Activated T-helper 2 cell treated with anti-CD3 and anti-CD28 coated beads, Interferon-gamma antibody, Interleukin-2, Interleukin-4, amounts not matched to agents 10 μg/mL and 5 μg/mL and 100 μg/mL, durations not matched to agents 14 hours and 24 hours and 36 hours (primary cell): ENCODE measurements at regions not wholly inside any gene's neighbourhood (a gene's known extent, or its start where the extent isn't known, plus 50 kb on each side); places are given as distances from the start of the nearest gene placed in this dataset.
"Not testable (repeated sequence)": the region's sequence is repeated elsewhere in the genome, so short reads cannot be mapped to it uniquely, and the experiment has no call there.

Experiments
- DNase-seq: peaks from one replicate; pipeline ENCODE4 v3.0.0; 2021; ENCODE audit warnings: low spot score
- H3K27ac Mint-ChIP-seq: one replicate; pipeline ENCODE4 v1.8.0; 2021; ENCODE audit warnings: mixed read lengths
- H3K27me3 Mint-ChIP-seq: one replicate; pipeline ENCODE4 v1.8.0; 2021; ENCODE audit warnings: low read depth, mixed read lengths
- H3K36me3 Mint-ChIP-seq: one replicate; pipeline ENCODE4 v1.8.0; 2021; ENCODE audit warnings: low read depth, mixed read lengths
- H3K4me1 Mint-ChIP-seq: one replicate; pipeline ENCODE4 v1.8.0; 2021; ENCODE audit warnings: low read depth, mixed read lengths
- H3K4me3 Mint-ChIP-seq: one replicate; pipeline ENCODE4 v1.8.0; 2021; ENCODE audit warnings: low read depth, mild to moderate bottlenecking, moderate library complexity, mixed read lengths
- H3K9me3 Mint-ChIP-seq: one replicate; pipeline ENCODE4 v1.8.0; 2021; ENCODE audit warnings: mixed read lengths
- intact Hi-C: fragments of 100-400 bp; cut with micrococcal nuclease; formaldehyde crosslinking; loops from one replicate; pipeline ENCODE4 v1.15.1; 2023

GRCh38 chr9:81079055-81079454 lies 610.3 kb downstream of the TLE1 start:
- no peak for DNase-seq
- H3K4me1 Mint-ChIP-seq, result no peaks in the 10 kb centered on the region
- no peak overlapping the region for H3K4me3 Mint-ChIP-seq
- H3K27me3 Mint-ChIP-seq, result no peaks in the 10 kb centered on the region
- H3K27ac Mint-ChIP-seq, result no peak overlapping the region
- no peaks in the 10 kb centered on the region for H3K36me3 Mint-ChIP-seq
- intact Hi-C loops, result no loop called here
- peaks cover 12% of the 10 kb centered on the region for H3K9me3 Mint-ChIP-seq

DNA sequence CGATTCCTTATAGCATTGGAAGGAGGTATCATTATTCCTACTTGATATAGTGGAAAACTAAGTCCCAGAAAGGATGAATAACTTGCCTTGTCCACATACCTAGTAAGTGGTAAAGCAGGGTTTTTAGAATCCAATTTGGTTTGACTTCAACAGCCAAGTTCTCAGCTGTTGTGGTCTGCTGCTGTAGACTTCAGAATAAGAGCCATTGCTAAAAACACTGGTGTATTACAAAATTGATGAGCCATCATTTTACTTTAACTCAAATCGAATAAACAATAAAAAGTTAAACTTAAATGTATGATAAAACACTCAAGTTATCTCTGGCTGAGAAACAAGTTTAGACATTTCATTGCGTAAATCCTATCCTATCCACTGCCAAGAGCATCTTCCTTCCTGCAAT lies 610.8 kb downstream of the TLE1 start:
- Mint-ChIP-seq H3K36me3 (no peaks in the 10 kb centered on the region), H3K4me3 (no peak overlapping the region), H3K4me1 (no peaks in the 10 kb centered on the region)

DNA sequence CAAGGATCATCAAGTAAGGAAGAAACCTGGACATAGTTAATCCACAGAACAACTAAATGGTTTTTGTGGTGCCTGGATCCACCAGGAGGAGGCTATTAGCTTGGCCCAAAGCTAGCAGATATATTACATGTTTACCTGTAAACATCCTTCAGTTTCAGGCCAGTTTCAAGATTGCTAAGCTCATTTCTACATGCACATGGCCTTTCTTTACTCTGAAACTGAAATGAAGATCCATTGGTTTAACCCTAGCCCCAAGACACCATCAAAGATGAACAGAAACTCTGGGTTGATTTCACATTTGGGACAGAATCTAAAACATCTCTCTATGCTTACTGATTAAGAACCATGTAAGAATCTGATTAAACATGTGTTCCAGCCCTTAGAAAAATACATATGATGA lies 611.8 kb downstream of the TLE1 start:
- DNase-seq, result no peak
- Mint-ChIP-seq H3K4me3 (no peak overlapping the region), H3K36me3 (no peaks in the 10 kb centered on the region), H3K9me3 (peaks cover 12% of the 10 kb centered on the region), H3K27me3 (no peaks in the 10 kb centered on the region), H3K4me1 (no peaks in the 10 kb centered on the region), H3K27ac (no peak overlapping the region)
- intact Hi-C loops, result no loop called here

More for the DNA sequence above, 610.8 kb downstream of the TLE1 start:
- Mint-ChIP-seq H3K27ac (no peak overlapping the region), H3K9me3 (peaks cover 12% of the 10 kb centered on the region), H3K27me3 (no peaks in the 10 kb centered on the region)
- intact Hi-C loops, result no loop called here
- DNase-seq, result no peak

DNA sequence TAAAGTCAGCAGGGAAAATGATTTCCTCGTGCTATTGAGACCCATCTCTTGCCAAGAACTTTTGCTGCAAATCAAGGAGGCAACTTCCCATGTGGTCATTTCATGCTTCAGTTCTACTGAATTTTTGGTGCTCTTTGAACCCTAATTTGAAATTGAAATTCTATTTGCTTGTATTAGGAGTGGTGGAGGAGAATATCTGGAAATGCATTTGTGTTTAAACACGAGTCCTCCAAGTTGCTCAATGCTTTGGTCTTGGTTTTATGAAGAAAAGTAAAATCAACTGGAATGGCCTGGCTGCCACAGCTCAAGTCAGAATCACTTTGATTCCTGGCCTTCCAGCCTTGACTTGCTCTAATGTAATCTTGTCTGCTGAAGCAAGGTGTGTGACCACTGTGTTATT lies 613.2 kb downstream of the TLE1 start:
- intact Hi-C loops, result no loop called here
- Mint-ChIP-seq H3K27ac (no peak overlapping the region), H3K36me3 (no peaks in the 10 kb centered on the region), H3K4me1 (no peaks in the 10 kb centered on the region), H3K27me3 (no peaks in the 10 kb centered on the region), H3K9me3 (peaks cover 8% of the 10 kb centered on the region), H3K4me3 (no peak overlapping the region)
- DNase-seq, result no peak

- peaks cover 8% of the 10 kb centered on the region for H3K9me3 Mint-ChIP-seq
- no peak for DNase-seq
- intact Hi-C loops, result no loop called here
- H3K36me3 Mint-ChIP-seq, result no peaks in the 10 kb centered on the region
- H3K27ac Mint-ChIP-seq, result no peak overlapping the region
- no peaks in the 10 kb centered on the region for H3K27me3 Mint-ChIP-seq
- no peak overlapping the region for H3K4me3 Mint-ChIP-seq
- no peaks in the 10 kb centered on the region for H3K4me1 Mint-ChIP-seq
Measured at GRCh38 chr9:81074221-81074620, 615.1 kb downstream of the TLE1 start.

DNA sequence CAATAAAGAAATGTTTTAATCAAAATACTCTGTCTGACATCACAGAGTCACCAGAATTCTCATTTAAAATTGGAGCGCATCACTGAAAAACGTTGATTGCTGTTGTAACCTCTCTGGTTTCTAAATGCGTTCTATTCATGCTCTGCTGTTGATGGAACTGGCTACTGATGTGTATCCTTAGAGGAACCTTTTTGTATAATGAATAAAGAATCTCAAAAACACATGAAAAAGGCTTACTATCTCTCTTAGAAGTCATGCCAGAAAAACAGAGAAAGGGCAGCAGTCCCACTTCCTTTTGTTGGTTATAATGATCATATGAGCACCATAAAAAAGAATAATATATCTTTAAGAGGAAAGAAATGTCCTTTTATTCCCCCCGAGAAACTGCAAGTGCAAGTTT lies 615.5 kb downstream of the TLE1 start:
- DNase-seq, result no peak
- no peak overlapping the region for H3K4me3 Mint-ChIP-seq
- H3K27ac Mint-ChIP-seq, result no peak overlapping the region
- no peaks in the 10 kb centered on the region for H3K4me1 Mint-ChIP-seq
- intact Hi-C loops, result no loop called here
- H3K36me3 Mint-ChIP-seq, result no peaks in the 10 kb centered on the region
- no peaks in the 10 kb centered on the region for H3K27me3 Mint-ChIP-seq
- peaks cover 4% of the 10 kb centered on the region for H3K9me3 Mint-ChIP-seq

GRCh38 chr9:81072758-81073157 lies 616.6 kb downstream of the TLE1 start:
- Mint-ChIP-seq H3K27me3 (no peaks in the 10 kb centered on the region), H3K27ac (no peak overlapping the region), H3K36me3 (no peaks in the 10 kb centered on the region), H3K4me1 (no peaks in the 10 kb centered on the region), H3K4me3 (no peak overlapping the region), H3K9me3 (peaks cover 11% of the 10 kb centered on the region)
- DNase-seq, result no peak
- intact Hi-C loops, result no loop called here

DNA sequence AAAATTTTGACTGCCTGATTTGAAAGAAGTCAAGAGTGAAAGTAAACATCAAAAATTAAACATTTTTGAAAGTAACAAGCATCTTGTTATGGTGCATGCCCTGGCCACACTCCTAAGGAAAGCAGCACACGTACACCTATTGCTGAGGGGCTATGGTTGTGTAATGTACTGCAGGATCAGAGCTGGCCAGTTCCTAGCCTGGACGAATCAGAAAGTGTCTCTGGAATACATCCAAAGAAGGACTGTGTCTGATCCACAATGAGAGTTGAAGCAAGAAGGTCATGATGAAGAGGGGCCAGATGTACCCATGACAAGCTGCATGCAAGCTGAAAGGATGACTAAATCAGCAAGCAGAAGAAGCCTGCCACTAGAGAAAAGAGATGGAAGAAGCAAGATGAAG lies 618.2 kb downstream of the TLE1 start:
- H3K27ac Mint-ChIP-seq, result no peak overlapping the region
- H3K4me3 Mint-ChIP-seq, result no peak overlapping the region
- H3K9me3 Mint-ChIP-seq, result peaks cover 18% of the 10 kb centered on the region
- no peaks in the 10 kb centered on the region for H3K27me3 Mint-ChIP-seq
- intact Hi-C loops, result no loop called here
- H3K4me1 Mint-ChIP-seq, result no peaks in the 10 kb centered on the region
- no peak for DNase-seq
- no peaks in the 10 kb centered on the region for H3K36me3 Mint-ChIP-seq

DNA sequence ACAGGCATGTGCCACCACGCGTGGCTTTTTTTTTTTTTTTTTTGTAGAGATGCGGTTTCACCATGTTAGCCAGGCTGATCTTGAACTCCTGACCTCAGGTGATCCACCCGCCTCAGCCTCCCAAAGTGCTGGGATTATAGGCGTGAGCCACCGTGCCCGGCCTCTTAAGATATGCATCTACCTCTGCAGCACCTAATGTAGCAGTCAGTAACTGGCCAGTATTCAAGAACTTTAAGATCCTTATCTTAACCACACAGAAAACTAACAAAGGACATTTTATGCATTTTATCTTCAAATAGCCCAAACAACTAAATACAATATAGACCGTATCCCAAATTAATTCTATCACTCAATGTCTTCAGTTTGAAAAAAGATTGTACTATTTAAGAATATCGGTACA lies 618.7 kb downstream of the TLE1 start:
- DNase-seq, result no peak

DNA sequence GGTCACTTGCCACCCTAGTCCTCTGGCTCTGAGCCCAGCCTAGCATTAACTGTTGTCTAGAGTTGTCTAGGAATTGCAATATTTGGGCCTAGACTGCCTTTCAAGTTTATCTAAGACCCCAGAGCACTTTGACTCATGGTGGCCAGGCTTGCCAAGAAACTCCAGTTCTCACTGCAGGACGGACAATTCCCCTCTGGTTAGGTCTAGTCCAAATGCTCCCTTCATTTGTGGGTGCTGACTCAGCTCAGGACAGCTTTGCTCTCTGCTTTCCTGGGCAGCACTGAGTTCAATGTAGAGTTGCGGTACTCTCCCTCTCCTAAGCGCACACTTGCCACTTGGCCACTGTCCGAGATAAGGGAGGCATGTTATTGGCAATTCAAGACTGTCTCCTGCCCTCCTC lies 619.4 kb downstream of the TLE1 start:
- Mint-ChIP-seq H3K27me3 (no peaks in the 10 kb centered on the region), H3K36me3 (no peaks in the 10 kb centered on the region), H3K9me3 (peaks cover 18% of the 10 kb centered on the region), H3K27ac (no peak overlapping the region), H3K4me1 (no peaks in the 10 kb centered on the region), H3K4me3 (no peak overlapping the region)
- DNase-seq, result no peak
- intact Hi-C loops, result no loop called here

More for the DNA sequence above, 618.7 kb downstream of the TLE1 start:
- Mint-ChIP-seq H3K27ac (no peak overlapping the region), H3K4me1 (no peaks in the 10 kb centered on the region), H3K36me3 (no peaks in the 10 kb centered on the region), H3K9me3 (peaks cover 18% of the 10 kb centered on the region), H3K27me3 (no peaks in the 10 kb centered on the region), H3K4me3 (no peak overlapping the region)
- intact Hi-C loops, result no loop called here

DNA sequence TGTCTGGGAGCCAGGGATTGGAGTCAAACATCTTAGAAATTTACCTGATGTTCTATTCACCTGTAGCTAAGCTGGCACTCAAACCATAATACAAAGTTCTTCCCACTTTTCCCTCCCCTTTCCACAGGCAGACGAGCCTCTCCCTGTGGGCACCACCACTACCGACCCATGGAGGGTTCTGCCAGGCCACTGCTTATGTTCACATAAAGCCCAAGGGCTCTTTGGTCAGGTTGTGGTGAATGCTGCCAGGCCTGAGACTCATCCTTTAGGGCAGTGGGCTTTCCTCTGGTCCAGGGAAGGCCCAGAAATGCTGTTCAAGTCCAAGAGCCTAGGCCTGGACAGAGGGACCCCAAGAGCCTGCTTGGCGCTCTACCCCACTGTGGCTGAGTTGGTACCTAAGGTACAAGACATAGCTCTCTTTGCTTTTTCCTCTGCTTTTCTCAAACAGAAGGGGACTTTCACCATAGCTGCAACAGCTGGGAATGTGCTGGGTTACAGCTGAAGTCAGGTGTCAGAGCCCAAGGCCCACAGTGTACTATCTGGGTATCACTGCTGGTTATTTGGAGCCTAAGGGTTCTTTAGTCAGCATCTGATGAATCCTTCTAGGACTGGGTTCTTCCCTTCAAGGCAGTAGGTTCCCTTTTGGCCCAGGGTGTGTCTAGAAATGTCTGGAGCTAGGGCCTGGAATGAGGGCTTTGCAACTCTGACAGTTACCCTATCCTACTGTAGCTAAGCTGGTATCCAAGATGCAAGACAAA lies 620.1 kb downstream of the TLE1 start:
- intact Hi-C loops, result no loop called here

DNA sequence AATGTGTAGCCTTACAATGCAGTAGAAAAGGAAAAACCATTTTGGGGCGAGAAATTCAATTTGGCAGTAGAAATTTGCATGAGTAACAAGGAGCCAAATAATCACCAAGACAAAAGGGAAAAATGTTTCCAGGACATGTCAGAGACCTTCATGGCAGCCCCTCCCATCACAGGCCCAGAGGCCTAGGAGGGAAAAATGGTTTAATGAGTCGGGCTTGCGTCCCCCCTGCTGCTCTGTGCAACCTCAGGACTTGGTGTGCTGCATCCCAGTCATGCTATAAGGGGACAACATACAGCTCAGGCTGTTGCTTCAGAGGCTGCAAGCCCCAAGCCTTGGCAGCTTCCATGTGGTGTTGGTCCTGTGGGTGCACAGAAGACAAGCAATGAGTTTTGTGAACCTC lies 626.4 kb downstream of the TLE1 start:
- peaks cover 24% of the 10 kb centered on the region for H3K9me3 Mint-ChIP-seq
- intact Hi-C loops, H3K27me3 Mint-ChIP-seq, DNase-seq, H3K36me3 Mint-ChIP-seq, H3K4me3 Mint-ChIP-seq, H3K4me1 Mint-ChIP-seq, H3K27ac Mint-ChIP-seq: not testable (repeated sequence)

More for the DNA sequence above, 620.1 kb downstream of the TLE1 start:
- no peaks in the 10 kb centered on the region for H3K36me3 Mint-ChIP-seq
- H3K27me3 Mint-ChIP-seq, result no peaks in the 10 kb centered on the region
- no peak overlapping the region for H3K27ac Mint-ChIP-seq
- peaks cover 18% of the 10 kb centered on the region for H3K9me3 Mint-ChIP-seq
- no peak overlapping the region for H3K4me3 Mint-ChIP-seq
- H3K4me1 Mint-ChIP-seq, result no peaks in the 10 kb centered on the region
- no peak for DNase-seq

DNA sequence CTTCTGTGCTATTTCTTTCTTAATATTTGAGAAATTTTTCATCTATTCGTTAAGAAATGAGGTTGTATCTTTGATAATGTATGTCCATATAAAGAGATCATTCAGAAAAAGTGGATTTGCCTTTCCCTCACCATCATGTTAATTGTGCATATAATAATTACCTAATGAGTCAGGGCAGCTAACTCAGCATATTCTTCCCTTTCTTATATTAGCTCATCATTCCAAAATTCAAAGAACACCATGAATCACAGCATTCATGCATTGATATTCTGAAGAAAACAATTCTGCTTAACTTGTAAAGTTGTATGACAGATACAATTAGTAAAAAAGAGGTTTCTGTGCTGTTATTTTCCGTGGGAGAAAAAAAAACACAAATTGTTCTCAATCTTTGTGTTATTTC lies 630.6 kb downstream of the TLE1 start:
- Mint-ChIP-seq H3K4me3 (no peak overlapping the region), H3K27ac (no peak overlapping the region), H3K36me3 (no peaks in the 10 kb centered on the region), H3K27me3 (no peaks in the 10 kb centered on the region), H3K4me1 (no peaks in the 10 kb centered on the region), H3K9me3 (peaks cover 11% of the 10 kb centered on the region)
- DNase-seq, result no peak
- intact Hi-C loops, result no loop called here
